Activated naive CD8-positive, alpha-beta T cell (primary cell): ENCODE measurements at regions not wholly inside any gene's neighbourhood (a gene's known extent, or its start where the extent isn't known, plus 50 kb on each side); places are given as distances from the start of the nearest gene placed in this dataset.
"Not testable (repeated sequence)": the region's sequence is repeated elsewhere in the genome, so short reads cannot be mapped to it uniquely, and the experiment has no call there.

ENCODE experiments used
- H3K27ac Mint-ChIP-seq: one replicate; pipeline ENCODE4 v1.8.0; 2021; ENCODE audit warnings: mixed read lengths
- H3K27me3 Mint-ChIP-seq: one replicate; pipeline ENCODE4 v1.8.0; 2021; ENCODE audit warnings: mixed read lengths
- H3K36me3 Mint-ChIP-seq: one replicate; pipeline ENCODE4 v1.8.0; 2021; ENCODE audit warnings: mixed read lengths
- H3K4me1 Mint-ChIP-seq: one replicate; pipeline ENCODE4 v1.8.0; 2021; ENCODE audit warnings: low read depth, mixed read lengths
- H3K4me3 Mint-ChIP-seq: one replicate; pipeline ENCODE4 v1.8.0; 2021; ENCODE audit warnings: mild to moderate bottlenecking, mixed read lengths
- H3K9me3 Mint-ChIP-seq: one replicate; pipeline ENCODE4 v1.8.0; 2021; ENCODE audit warnings: low read depth, mixed read lengths

DNA sequence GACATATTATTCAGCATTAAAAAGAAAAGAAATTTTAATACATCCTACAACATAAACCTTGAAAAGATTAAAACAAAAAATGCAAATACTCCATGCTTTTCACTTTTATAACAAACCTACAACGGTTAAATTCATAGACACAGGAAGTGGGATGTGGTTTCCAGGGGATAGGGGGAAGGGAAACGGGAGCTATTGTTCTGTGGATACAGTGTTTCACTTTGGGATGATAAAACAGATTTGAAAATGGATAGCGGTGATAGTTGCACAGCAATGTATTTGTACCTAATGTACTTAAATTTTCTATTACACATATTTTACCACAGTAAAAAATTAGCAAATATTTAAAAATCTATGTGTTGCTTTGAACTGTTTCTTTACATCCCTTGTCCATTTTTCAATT, 368.0 kb downstream of the CDY2B start:
- not testable (repeated sequence) for H3K9me3 Mint-ChIP-seq, H3K4me1 Mint-ChIP-seq, H3K36me3 Mint-ChIP-seq, H3K27me3 Mint-ChIP-seq, H3K27ac Mint-ChIP-seq, H3K4me3 Mint-ChIP-seq

DNA sequence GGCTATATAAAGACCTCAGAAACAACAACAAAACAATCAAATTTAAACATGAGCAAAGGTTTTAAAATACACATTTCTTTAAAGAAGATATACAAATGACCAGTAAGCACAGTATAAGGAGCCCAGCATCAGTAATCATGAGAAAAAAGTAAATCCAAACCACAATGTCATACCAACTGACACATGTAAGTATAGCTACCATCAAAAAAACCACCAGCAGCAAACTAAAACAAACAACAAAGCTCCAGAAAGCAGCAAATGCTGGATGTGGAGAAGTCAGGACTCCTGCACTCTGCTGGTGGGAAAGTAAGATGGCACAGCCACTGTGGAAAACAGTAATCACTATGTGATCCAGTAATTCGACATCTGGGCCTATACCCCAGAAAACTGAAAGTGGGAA, 368.5 kb downstream of the CDY2B start:
- H3K27me3 Mint-ChIP-seq, H3K36me3 Mint-ChIP-seq, H3K4me3 Mint-ChIP-seq, H3K27ac Mint-ChIP-seq, H3K9me3 Mint-ChIP-seq, H3K4me1 Mint-ChIP-seq: not testable (repeated sequence)

DNA sequence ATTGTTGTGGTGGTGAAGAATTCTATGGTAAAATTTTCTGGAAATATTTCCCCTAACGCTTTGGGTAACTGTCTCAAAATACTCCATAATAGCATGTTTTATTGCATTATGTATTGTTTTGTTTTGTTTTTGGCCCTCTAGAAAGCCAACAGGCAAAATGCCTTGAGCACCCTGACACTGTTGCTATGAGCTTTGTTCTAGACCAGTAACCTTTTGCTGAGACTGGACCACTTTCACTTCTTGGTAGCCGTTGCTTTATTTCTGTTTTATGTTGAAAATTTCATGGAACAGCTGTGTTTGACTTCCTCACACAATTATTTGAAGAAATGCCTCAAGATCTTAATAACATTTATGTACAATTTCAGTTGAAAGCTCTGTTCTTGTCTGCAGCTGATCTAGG, 374.2 kb downstream of the CDY2B start:
- H3K36me3 Mint-ChIP-seq, H3K4me1 Mint-ChIP-seq, H3K27me3 Mint-ChIP-seq, H3K9me3 Mint-ChIP-seq, H3K27ac Mint-ChIP-seq, H3K4me3 Mint-ChIP-seq: not testable (repeated sequence)

DNA sequence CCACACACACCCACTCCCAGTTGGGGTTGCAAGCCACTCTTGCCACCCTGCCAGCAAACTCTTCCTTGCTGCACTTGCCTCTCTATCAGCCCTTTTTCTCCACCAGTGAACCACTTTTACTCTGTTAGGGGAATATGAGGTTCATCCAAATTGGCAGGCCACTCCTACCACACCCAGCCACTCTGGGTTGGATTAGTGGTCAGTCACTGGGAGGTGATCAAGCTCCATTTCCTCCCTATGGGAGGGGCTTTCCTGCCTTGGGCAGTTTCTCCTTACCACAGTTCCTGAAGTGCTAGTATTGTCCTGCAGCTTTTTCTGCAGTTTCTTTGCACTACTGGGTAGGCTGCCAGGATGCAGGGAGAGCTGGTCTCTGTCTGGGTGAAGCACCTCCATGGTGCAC, 395.3 kb downstream of the CDY2B start:
- H3K27ac Mint-ChIP-seq, H3K9me3 Mint-ChIP-seq, H3K4me1 Mint-ChIP-seq, H3K4me3 Mint-ChIP-seq, H3K27me3 Mint-ChIP-seq, H3K36me3 Mint-ChIP-seq: not testable (repeated sequence)

DNA sequence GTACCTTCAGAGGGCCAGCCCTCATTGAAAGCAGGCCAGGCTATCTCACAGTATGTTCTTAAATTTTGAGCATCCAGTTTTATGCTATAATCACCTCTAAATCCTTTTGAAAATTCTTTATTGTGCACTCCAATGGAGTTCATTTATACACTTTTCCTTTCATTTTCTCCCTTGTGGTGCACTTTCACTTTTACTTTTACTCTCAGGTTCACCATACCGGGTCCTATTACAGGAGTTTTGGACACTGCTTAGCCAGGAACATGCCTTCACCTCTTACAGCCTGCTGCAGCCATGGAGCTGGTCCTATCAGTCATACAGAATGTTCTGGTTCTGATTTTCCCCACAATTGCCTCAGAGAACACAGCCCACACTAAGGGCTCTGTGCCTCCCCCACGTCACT, 395.9 kb downstream of the CDY2B start:
- not testable (repeated sequence) for H3K27me3 Mint-ChIP-seq, H3K27ac Mint-ChIP-seq

DNA sequence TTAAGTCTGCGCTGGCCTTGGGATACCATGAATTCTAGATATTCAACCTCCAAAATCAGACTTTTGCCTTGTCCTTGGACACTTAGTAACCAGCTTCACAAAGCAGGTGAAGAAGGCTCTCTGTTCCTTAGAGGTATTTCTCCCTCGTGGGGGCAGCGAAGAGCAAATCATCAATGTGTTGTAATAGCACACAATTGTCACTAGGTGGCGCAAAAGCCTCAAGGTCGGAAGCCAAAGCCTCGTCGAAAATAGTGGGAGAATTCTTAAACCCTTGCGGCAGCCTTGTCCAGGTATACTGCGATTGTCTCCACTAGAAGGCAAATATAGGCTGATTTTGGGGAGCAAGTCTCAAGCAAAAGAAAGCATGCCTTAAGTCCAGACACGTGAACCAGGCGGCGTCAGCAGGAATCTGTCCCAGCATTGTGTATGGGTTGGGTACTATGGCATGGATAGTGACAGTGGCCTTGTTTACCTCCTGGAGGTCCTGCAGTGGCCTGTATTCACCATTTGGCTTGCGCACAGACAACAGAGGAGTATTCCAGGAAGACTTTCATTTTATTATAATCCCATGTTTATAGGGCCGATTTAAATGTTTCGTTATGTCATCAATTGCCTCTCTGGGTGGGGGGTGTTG, 398.5 kb downstream of the CDY2B start:
- not testable (repeated sequence) for H3K36me3 Mint-ChIP-seq, H3K27me3 Mint-ChIP-seq, H3K9me3 Mint-ChIP-seq, H3K4me1 Mint-ChIP-seq, H3K27ac Mint-ChIP-seq, H3K4me3 Mint-ChIP-seq

More for the DNA sequence above, 395.9 kb downstream of the CDY2B start:
- not testable (repeated sequence) for H3K9me3 Mint-ChIP-seq, H3K36me3 Mint-ChIP-seq, H3K4me3 Mint-ChIP-seq, H3K4me1 Mint-ChIP-seq

DNA sequence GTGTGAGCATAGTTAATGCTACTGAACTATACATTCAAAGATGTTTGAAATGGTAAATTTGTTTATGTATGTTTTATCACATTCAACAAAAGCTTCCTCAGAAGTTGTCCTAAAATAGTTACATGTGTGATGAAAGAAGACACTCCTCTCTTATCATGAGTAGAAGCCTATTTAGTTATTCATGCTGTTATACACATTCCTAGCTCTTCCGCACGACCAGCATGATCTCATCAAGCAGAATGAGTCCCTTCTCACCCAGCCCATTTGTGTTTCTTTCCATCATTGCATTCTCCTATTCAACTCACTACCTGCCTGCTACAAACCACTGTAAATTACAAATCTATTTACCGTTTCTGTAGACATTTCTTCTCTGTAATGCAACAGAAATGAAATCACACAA, 408.0 kb downstream of the CDY2B start:
- not testable (repeated sequence) for H3K27ac Mint-ChIP-seq, H3K36me3 Mint-ChIP-seq, H3K4me1 Mint-ChIP-seq, H3K9me3 Mint-ChIP-seq, H3K27me3 Mint-ChIP-seq, H3K4me3 Mint-ChIP-seq

DNA sequence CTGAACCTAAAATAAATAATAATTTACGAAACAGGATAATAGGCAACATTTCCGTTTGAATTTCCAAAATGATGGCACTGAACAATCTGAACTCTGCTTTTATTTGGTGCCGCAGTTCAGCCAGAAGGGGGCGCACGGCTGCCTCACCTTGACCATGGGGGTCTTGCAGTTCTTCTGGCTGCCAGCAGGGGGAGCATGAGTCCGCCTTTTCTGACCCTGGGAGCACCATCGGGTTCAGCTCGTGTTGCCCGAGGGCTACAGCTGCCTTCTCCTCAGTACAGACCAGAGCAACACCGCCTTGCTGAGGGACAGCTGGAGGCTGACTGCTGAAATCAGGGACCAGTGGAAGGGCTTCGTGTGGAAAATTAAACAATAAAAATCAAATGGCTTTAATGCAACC, 420.3 kb downstream of the CDY2B start:
- not testable (repeated sequence) for H3K9me3 Mint-ChIP-seq, H3K4me1 Mint-ChIP-seq, H3K4me3 Mint-ChIP-seq, H3K27me3 Mint-ChIP-seq, H3K27ac Mint-ChIP-seq, H3K36me3 Mint-ChIP-seq

DNA sequence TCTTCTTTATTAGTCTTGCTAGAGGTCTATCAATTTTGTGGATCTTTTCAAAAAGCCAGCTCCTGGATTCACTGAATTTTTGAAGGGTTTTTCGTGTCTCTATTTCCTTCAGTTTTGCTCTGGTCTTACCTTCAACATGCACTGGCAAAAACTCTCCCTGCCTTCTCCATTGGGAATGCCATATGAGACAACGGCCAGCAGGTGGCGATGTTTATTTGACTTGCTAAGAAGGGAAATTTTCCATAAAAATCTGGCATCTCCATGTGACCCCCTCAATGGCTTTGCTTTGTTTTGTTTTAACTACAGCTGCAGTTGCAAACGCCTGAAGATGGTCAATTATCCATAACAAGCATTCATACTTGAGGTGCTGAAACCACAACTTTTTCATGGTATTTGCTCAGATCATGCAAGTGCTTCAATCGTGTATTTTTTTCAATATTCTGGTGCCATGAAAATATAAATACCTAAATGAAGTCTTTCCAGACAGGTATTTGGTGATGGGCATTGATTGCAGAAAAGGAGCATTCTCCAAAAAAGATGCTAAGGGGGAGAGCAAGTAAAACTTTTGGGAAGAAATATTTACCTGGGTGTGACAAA, 449.4 kb downstream of the CDY2B start:
- Mint-ChIP-seq H3K4me3 (no peak overlapping the region), H3K27ac (no peak overlapping the region), H3K4me1 (no peaks in the 10 kb centered on the region), H3K36me3 (no peaks in the 10 kb centered on the region), H3K27me3 (peaks cover 2% of the 10 kb centered on the region), H3K9me3 (no peaks in the 10 kb centered on the region)

DNA sequence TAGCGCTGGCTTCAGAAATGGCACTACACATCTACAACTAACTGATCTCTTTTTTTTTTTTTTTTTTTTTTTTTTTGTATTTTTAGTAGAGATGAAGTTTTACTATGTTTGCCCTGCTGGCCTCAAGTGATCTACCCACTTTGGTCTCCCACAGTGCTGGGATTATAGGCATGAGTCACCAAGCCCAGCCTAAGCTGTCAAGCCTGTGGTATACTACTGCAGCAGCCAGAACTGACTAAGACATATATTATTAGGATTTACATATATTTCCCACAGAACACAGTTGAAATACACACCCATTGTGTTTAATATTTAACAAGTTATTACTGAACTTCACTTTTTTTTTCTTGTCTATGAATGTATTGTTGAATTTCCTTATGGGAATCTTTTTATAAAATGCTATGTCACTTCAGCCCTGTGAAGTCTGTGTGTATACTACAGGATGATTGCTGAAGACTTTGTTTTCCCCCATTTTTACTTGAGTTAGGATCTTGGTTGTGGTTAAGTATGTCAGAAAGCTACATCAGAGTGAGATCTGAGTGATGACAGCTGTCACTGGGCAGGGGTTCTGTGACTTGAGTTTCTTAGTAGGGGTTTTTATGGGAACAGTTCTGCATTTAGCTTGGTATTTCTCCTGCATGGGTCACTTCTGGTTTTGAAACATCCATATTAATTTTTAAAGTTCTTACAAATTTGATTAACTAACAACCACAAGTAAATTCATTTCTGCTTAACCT, 481.5 kb downstream of the CDY2B start:
- no peaks in the 10 kb centered on the region for H3K36me3 Mint-ChIP-seq
- H3K4me1 Mint-ChIP-seq, result no peaks in the 10 kb centered on the region

DNA sequence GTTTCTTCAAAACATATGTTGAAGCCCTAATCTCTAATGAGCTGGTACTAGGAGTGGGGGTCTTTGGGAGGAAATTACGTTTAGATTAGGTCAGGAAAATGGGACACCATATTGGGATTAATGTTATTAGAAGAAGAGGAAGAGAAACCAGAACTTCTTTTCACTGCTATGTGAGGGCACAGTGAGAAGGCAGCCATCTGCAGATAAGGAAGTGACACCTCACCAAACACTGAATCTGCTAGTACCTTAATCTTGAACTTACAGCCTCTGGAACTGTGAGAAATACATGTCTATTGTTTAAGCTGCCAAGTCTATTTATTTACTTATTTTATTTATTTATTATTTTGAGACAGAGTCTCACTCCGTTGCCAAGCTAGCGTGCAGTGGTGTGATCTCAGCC, 482.4 kb downstream of the CDY2B start:
- H3K9me3 Mint-ChIP-seq, result no peaks in the 10 kb centered on the region
- H3K36me3 Mint-ChIP-seq, result no peaks in the 10 kb centered on the region
- H3K27me3 Mint-ChIP-seq, result no peaks in the 10 kb centered on the region
- no peaks in the 10 kb centered on the region for H3K4me1 Mint-ChIP-seq
- no peak overlapping the region for H3K27ac Mint-ChIP-seq
- H3K4me3 Mint-ChIP-seq, result no peak overlapping the region

More for the DNA sequence above, 481.5 kb downstream of the CDY2B start:
- Mint-ChIP-seq H3K27ac (no peak overlapping the region), H3K27me3 (no peaks in the 10 kb centered on the region), H3K9me3 (no peaks in the 10 kb centered on the region), H3K4me3 (no peak overlapping the region)

DNA sequence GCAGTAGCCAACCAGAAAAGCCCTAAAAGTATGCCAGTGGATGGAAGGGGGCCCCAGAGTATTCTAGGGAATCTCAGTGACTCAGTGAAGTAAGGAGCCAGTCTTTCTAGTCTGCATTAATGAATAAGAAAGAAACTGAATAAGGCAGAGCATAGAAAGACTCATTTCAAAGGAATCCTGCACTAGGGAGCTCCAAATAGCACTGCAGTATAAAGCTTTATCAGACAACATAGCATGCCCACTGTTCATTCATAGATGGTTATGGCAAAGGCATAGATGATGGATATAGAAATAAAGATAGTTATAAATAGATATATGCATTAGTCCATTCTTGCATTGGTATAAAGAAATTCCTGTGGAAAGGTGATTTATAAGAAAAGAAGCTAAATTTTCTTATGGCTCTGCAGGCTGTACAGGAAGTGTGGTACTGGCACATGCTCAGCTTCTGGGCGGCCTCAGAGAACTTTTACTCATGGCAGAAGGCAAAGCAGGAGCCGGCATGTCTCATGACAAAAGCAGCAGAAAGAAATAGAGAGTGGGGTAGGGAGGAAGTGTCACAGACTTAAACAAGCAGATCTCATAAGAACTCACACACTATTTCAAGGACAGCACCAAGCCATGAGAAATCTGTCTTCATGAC, 498.5 kb downstream of the CDY2B start:
- Mint-ChIP-seq H3K4me1 (no peaks in the 10 kb centered on the region), H3K27me3 (no peaks in the 10 kb centered on the region), H3K27ac (no peak overlapping the region), H3K36me3 (no peaks in the 10 kb centered on the region), H3K4me3 (no peak overlapping the region), H3K9me3 (no peaks in the 10 kb centered on the region)

DNA sequence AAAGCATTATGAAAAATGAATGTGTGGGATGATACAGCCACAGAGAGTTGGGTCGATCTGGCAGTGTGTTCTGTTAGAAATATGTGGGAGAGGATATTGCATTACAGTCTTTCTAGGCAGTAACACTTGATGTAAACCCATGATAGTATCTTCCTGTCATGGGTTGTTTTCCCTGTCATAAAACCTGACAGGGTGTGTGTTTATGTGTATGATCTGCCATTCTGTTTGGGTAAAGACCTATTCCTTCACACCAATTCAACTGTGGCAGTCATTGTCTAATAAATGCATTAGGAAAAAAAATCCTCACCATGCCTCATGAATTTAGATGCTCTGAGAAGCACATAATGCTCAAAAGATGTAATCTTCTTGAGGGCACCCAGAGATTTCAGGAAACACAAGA, 501.7 kb downstream of the CDY2B start:
- no peaks in the 10 kb centered on the region for H3K9me3 Mint-ChIP-seq
- H3K27me3 Mint-ChIP-seq, result no peaks in the 10 kb centered on the region
- no peaks in the 10 kb centered on the region for H3K36me3 Mint-ChIP-seq
- H3K4me3 Mint-ChIP-seq, result no peak overlapping the region
- H3K27ac Mint-ChIP-seq, result no peak overlapping the region
- H3K4me1 Mint-ChIP-seq, result no peaks in the 10 kb centered on the region

DNA sequence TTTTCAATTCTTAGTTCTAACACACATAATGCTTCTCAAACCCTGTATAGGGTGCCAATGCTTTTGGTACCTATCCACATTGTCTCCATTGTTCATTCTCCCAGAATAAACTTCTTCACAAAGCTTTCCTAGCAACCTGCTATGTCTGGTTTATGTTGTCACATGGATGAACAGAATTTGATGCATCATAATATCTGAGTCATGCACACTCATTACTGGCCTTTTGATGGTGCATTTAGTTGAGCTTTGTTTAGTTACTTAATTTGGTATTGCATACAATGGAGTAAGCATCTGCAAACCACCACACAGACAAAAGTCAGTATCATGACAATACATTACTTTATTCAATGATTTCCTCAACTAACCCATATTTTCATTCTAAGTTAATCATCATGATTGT, 511.6 kb downstream of the CDY2B start:
- Mint-ChIP-seq H3K4me3 (no peak overlapping the region), H3K4me1 (no peaks in the 10 kb centered on the region), H3K27ac (no peak overlapping the region), H3K36me3 (no peaks in the 10 kb centered on the region), H3K27me3 (no peaks in the 10 kb centered on the region), H3K9me3 (no peaks in the 10 kb centered on the region)

DNA sequence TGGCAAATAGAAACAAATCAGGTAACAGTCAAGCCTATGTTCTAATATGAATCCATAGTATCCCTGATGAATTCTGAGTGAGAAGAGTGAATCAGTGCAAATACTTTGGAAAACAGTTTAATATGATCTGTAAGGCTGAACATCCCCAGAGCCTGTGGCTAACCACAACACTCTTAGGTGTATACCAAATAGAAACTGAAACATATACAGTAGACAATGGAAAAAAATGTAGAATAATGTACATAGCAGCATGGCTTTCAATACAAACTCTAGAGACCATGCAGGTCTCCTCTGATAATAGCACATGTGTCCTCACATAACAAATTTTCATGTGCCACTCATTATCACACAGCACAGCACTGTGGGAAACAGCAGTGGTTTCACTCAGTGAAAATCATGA, 513.6 kb downstream of the CDY2B start:
- H3K36me3 Mint-ChIP-seq, result no peaks in the 10 kb centered on the region
- H3K4me1 Mint-ChIP-seq, result no peaks in the 10 kb centered on the region
- H3K27ac Mint-ChIP-seq, result no peak overlapping the region
- no peaks in the 10 kb centered on the region for H3K9me3 Mint-ChIP-seq
- H3K27me3 Mint-ChIP-seq, result no peaks in the 10 kb centered on the region
- no peak overlapping the region for H3K4me3 Mint-ChIP-seq

DNA sequence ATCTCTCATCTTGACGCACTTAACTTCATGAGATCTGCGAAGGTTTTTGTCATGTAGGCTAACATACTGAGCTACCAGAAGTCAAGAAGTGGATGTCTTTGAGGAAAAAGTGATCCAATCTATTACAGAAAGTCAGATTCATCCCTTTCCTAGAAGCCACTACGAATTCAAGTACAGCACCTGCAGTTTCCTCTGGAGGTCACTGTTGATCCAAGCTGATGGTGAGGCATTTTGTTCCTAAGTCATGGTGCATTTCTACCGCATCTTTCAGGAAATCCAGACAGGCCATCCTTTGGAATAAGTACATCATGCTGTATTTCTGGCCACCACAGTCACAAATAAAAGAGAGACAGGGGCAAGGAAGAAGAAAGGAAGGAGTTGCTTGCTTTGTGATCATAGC, 541.0 kb downstream of the CDY2B start:
- Mint-ChIP-seq H3K4me3 (no peak overlapping the region), H3K9me3 (peaks cover 3% of the 10 kb centered on the region), H3K27ac (no peak overlapping the region), H3K36me3 (no peaks in the 10 kb centered on the region), H3K27me3 (no peaks in the 10 kb centered on the region), H3K4me1 (no peaks in the 10 kb centered on the region)
